ENCODE measurements at regions not wholly inside any gene's neighbourhood (a gene's known extent, or its start where the extent isn't known, plus 50 kb on each side); places are given as distances from the start of the nearest gene placed in this dataset.

GRCh38 chr2:2808551-2809058 is 477.5 kb upstream of the MYT1L start:
- Histone ChIP-seq H3K9me2 (ENCODE audit: insufficient read depth) (no peaks in the 10 kb centered on the region), H3K27me3 (ENCODE audit: insufficient read depth, low read depth) (peaks cover 70% of the 10 kb centered on the region), H3F3A (ENCODE audit: insufficient read depth, low read depth) (no peaks in the 10 kb centered on the region), H3K4me1 (replicated peaks; ENCODE audit: insufficient read depth) (no peaks in the 10 kb centered on the region), H2AFZ (no peak overlapping the region), H3K79me2 (ENCODE audit: low read depth) (no peaks in the 10 kb centered on the region), H3K27ac (no peak overlapping the region), H3K36me3 (ENCODE audit: low read depth) (no peaks in the 10 kb centered on the region), H4K20me1 (ENCODE audit: insufficient read depth) (peaks cover 4% of the 10 kb centered on the region; the same call in 1 of the 2 replicates), H3K9me3 (ENCODE audit: insufficient read depth, low read depth) (no peaks in the 10 kb centered on the region), H3K4me3 (no peak overlapping the region), H3K4me2 (no peak overlapping the region)
- intact Hi-C loops (cut with micrococcal nuclease; ENCODE audit: unreplicated experiment) = no loop called here
- POLR2A ChIA-PET (ENCODE audit: unreplicated experiment) = no interaction called here
- no peak for TF ChIP-seq EZH2 (IDR thresholded peaks at IDR 0.05; ENCODE audit: low read depth)
- TF ChIP-seq CTCF (conservative IDR thresholded peaks at IDR 0.05) = no peak
- CTCF ChIA-PET = no interaction called here
- DNase-seq = no peak
- BruUV-seq (replicated peaks) = no TSS peak

- Histone ChIP-seq H3K27me3 (ENCODE audit: insufficient read depth, low read depth) (peaks cover 69% of the 10 kb centered on the region), H4K20me1 (ENCODE audit: insufficient read depth) (peaks cover 4% of the 10 kb centered on the region; the same call in 1 of the 2 replicates), H3K9me3 (ENCODE audit: insufficient read depth, low read depth) (no peaks in the 10 kb centered on the region), H3K4me1 (replicated peaks; ENCODE audit: insufficient read depth) (no peaks in the 10 kb centered on the region), H3K9me2 (ENCODE audit: insufficient read depth) (no peaks in the 10 kb centered on the region), H3K4me2 (no peak overlapping the region), H2AFZ (no peak overlapping the region), H3K27ac (no peak overlapping the region), H3F3A (ENCODE audit: insufficient read depth, low read depth) (no peaks in the 10 kb centered on the region), H3K4me3 (no peak overlapping the region), H3K79me2 (ENCODE audit: low read depth) (no peaks in the 10 kb centered on the region), H3K36me3 (ENCODE audit: low read depth) (no peaks in the 10 kb centered on the region)
- no peak for TF ChIP-seq EZH2 (IDR thresholded peaks at IDR 0.05; ENCODE audit: low read depth)
- no peak for TF ChIP-seq CTCF (conservative IDR thresholded peaks at IDR 0.05)
- ChIA-PET POLR2A (ENCODE audit: unreplicated experiment) (no interaction called here), CTCF (no interaction called here)
- no TSS peak for BruUV-seq (replicated peaks)
- DNase-seq = no peak
- intact Hi-C loops (cut with micrococcal nuclease; ENCODE audit: unreplicated experiment) = no loop called here
These were observed 475.6 kb upstream of the MYT1L start for GRCh38 chr2:2806711-2807110.

GRCh38 chr2:2805263-2805662 is 474.2 kb upstream of the MYT1L start:
- H2AFZ ChIP-seq = no peak overlapping the region
- CTCF ChIA-PET = no interaction called here
- peaks cover 4% of the 10 kb centered on the region; the same call in 1 of the 2 replicates for H4K20me1 ChIP-seq (ENCODE audit: insufficient read depth)
- H3F3A ChIP-seq (ENCODE audit: insufficient read depth, low read depth) = no peaks in the 10 kb centered on the region
- POLR2A ChIA-PET (ENCODE audit: unreplicated experiment) = interaction anchor here (0.6 kb wide), 1 partner anchor 71 kb away, joined by 4 read pairs; no protein-coding TSS in a partner anchor
- intact Hi-C loops (cut with micrococcal nuclease; ENCODE audit: unreplicated experiment) = no loop called here
- H3K27ac ChIP-seq = no peak overlapping the region
- H3K36me3 ChIP-seq (ENCODE audit: low read depth) = no peaks in the 10 kb centered on the region
- no peaks in the 10 kb centered on the region for H3K9me3 ChIP-seq (ENCODE audit: insufficient read depth, low read depth)
- H3K4me3 ChIP-seq = no peak overlapping the region
- H3K4me1 ChIP-seq (replicated peaks; ENCODE audit: insufficient read depth) = no peaks in the 10 kb centered on the region
- H3K9me2 ChIP-seq (ENCODE audit: insufficient read depth) = no peaks in the 10 kb centered on the region
- no peak overlapping the region for H3K4me2 ChIP-seq
- BruUV-seq (replicated peaks) = no TSS peak
- no peak for DNase-seq
- no peak for TF ChIP-seq EZH2 (IDR thresholded peaks at IDR 0.05; ENCODE audit: low read depth)
- TF ChIP-seq CTCF (conservative IDR thresholded peaks at IDR 0.05) = no peak
- no peaks in the 10 kb centered on the region for H3K79me2 ChIP-seq (ENCODE audit: low read depth)
- H3K27me3 ChIP-seq (ENCODE audit: insufficient read depth, low read depth) = peaks cover 68% of the 10 kb centered on the region

All from PC-9 (cell line).